GM19372 (cell line): ENCODE measurements at regions not wholly inside any gene's neighbourhood (a gene's known extent, or its start where the extent isn't known, plus 50 kb on each side); places are given as distances from the start of the nearest gene placed in this dataset.

ENCODE experiments used
- ATAC-seq: cut with Tn5 transposase; IDR thresholded peaks from one replicate; pipeline ENCODE4 v1.9.1; 2021; ENCODE audit warnings: mild to moderate bottlenecking, low read depth, moderate library complexity; ENCODE audit not compliant: unreplicated experiment

DNA sequence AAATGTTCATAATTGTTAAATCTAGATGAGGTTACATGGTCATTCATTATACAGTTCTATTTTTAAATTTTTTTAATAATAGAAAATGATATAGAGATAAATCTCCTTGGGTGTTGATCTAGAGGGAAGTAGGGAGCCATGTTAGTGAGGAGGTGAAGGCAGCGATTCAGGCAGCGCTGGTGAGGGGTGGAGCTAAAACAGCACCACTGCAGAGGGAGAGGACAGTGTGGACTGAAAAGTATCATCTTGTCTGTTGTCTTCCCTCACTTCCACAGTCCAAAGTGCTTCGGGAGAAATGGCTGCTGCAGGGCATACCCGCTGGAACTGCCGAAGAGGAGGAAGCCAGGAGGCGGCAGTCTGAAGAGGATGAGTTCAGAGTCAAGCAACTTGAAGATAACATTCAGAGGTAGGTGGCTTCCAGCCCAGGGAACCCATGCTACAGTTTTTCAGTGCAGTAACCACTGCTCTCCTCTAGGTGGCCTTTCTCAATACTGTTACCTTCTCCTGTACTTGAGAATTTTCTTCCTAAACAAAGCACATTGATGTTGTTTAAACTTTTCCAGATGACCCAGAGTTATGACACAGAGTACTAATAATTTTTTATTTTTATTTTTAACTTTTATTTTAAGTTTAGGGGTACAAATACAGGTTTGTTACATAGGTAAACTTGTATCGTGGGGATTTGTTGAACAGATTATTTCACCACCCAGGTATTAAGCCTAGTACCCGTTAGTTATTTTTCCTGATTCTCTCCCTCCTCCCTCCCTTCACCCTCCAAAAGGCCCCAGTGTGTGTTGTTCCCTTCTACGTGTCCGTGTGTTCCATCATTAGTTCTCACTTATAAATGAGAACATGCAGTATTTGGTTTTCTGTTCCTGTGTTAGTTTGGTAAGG lies 100.5 kb downstream of the PALM2AKAP2 start:
- ATAC-seq, result no peak

DNA sequence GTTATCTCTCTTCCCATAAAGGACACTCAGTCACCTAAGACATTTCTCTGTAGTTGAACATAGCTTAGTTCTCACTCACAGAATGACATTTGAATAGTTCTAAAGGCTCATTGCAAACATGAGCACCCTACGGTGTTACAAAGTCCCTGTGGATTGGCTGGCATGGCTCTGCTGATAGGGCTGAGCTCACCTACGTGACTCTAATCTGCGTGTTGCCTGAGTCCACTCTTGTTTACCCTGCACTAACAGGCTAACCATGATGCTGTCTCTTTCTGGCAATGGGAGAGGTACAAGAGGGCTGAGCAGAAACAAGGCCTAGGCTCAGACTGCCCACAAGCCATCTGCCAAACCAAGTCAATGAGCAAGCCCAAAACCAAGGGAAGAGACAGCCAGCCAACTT lies 103.6 kb downstream of the PALM2AKAP2 start:
- ATAC-seq, result no peak

DNA sequence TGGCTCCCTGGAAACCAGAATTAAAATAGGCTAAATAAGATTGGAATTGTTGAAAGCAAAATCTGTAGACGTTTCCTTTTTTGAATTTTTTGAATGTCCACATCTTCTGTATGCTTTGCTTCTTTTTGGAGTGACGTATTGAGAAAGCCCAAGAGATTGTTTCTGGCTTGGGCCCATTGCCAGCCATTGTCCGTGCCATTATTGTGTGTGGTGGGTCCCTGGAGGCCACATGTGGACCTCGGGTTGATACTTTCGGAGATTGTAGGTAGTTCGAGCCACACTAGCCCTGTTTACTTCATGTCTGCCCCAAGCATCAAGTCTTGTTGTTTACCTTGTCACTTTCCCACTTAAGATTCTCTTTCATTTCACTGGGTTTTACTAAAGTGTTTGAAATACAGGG lies 106.0 kb downstream of the PALM2AKAP2 start:
- no peak for ATAC-seq

DNA sequence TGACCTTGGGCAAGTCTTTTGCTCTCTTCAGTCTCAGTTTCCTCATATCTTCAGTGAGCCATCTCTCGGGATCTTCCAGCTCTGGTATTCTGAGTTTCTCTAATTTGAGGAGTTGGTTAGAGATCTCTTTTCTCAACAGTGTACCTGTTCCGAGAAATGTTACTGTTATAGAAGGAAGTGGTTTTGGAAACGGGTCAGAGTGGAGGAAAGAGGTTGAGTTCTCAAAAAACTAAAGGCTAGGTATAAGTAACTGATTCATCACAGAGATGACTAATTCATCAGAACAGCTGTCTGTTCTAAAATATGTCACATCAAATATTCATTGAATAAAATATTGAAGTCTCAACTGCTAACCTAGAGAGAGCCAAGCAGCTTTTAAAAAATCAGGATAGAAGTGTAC lies 106.6 kb downstream of the PALM2AKAP2 start:
- ATAC-seq, result no peak

DNA sequence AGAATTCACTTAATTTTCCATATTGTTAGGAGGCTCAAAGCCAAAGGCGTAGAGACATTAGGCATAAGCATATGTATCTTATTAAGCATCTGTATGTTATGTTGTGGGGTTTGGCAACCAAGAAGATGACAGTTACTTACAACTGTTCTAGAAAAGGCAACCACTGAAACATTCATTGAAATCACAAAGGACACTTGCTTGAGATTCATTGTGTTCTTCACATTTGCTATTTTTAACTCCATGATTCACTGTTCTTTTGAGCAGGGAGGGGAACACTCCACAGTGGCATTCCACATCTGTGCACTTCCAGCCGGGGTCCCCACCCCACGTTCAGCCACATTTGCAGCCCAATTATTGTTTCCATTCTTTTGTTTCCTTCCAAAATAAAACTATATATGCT lies 107.1 kb downstream of the PALM2AKAP2 start:
- ATAC-seq, result no peak

DNA sequence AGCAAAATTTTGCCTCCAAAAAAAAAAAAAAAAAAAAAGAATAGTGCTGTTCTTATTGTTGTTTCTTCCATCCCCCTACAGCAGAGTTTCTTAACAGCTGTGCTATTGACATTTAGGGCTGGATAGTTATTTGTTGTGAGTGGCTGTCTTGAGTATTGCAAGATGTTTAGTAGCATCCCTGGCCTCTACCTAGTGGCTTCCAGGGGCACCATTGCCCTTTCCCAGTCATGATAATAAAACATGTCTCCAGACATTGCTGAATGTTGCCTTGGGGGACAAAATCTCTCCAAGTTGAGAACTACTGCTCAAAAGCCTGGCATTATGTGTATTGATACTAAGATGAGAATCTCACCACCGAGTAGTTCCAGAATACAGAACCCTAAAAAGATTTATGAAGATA lies 108.7 kb downstream of the PALM2AKAP2 start:
- ATAC-seq, result no peak

DNA sequence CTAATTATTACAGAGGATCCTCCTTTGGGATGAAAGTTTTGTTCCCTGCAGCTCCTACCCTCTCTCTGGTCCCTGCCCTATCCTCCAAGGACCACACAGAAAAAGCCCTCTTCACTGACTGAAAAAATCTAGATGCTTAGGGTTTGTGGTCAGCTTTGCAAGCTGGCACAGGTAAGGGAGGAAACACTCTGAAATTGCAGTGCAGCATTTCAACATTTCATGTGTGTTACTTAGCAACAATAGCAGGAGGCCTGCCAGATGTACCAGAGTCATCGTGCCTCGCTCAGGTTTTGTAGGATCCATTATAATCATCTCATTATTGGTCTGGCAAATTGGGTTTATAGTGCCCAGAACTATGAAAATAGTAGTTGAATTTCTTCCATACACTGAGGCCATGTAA lies 109.5 kb downstream of the PALM2AKAP2 start:
- no peak for ATAC-seq

DNA sequence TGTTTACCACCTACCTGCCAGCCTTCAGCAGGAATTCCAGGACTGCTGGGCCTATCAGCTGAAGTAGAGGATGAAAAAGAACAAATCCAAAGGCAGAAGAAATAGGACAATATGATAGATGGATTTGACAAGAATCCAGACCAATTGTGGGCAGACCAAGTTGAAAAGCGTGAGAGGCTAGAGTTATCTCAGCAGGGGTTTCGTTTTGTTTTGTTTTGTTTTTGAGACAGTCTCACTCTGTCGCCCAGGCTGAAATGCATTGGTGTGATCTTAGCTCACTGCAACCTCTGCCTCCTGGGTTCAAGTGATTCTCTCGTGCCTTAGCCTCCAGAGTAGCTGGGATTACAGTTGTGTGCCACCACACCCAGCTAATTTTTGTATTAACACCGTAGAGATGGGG lies 113.2 kb downstream of the PALM2AKAP2 start:
- peak; percentile 44 for ATAC-seq

DNA sequence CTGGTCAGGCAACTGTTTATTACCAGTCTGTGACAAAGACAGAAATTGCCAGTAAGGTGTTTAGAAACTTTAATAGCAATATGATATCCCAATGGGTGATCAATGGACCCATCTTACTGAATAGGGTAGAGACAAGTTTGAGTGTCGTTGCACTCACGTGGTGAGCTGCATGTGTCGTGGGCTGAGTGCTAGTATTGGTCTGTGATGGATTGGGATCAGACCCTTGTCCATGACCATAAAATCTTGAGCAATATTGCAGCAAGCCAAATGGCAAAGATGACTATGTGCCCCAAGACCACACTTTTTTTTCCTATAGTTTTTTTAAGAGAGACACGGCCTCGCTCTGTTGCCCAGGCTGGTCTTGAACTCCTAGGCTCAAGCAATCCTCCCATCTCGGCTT lies 114.5 kb downstream of the PALM2AKAP2 start:
- ATAC-seq, result no peak

DNA sequence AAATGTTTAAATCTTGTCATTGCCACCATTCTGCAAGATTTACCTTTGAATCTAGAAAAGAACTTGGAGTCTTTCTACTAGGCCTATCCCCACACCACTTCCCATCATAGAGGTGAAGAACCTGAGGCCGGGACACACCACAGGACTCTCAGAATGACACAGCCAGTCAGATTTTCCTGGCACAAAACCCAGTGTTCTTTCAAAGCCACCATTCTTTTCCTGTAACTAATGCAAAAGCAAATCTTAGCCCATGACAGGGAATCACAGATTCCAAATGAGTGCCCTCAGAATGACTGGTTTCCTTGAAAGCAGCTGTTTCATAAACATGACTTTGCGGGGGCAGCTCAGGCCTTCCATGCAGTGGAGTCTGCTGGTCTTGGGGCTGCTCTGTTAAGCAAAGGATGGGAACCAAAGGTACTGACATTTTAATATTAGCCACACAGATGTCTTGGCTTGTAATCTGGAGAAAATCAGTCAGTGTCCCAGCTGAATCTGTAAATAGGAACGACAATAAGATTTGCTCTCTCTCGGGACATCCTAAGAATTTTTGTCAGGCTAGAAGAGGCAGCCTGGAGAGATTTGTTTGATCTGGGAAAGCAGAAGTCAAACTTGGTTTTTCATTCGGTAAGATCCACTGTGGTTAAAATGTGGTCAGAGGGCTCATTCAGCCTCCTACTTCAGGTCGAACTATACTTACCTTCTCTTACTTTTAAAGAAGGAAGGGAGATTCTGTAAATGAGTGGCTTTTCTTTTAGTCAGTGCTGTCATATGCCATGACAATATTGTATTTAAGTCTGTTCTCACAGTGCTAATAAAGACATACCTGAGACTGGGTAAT lies 115.1 kb downstream of the PALM2AKAP2 start:
- ATAC-seq, result peak; percentile 53

DNA sequence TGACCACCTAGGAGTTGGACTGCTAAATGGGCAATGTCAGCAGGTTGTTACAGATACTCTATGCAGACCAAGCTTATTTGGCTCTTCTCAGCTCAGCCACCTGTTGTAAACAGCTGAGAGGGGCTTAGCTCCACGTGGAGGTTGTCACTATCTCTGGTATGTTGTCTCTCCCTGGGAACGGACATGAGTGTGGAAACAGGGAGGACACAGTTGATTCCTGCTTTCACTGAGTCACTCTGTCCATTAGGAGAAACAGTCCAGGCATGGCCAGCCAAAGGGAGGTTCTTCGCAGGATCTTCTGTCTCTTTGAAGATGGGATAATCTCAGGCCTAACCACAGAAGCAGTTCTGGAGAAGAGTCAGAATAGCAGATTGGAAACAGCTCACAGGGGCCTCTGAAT lies 121.2 kb downstream of the PALM2AKAP2 start:
- ATAC-seq, result no peak

DNA sequence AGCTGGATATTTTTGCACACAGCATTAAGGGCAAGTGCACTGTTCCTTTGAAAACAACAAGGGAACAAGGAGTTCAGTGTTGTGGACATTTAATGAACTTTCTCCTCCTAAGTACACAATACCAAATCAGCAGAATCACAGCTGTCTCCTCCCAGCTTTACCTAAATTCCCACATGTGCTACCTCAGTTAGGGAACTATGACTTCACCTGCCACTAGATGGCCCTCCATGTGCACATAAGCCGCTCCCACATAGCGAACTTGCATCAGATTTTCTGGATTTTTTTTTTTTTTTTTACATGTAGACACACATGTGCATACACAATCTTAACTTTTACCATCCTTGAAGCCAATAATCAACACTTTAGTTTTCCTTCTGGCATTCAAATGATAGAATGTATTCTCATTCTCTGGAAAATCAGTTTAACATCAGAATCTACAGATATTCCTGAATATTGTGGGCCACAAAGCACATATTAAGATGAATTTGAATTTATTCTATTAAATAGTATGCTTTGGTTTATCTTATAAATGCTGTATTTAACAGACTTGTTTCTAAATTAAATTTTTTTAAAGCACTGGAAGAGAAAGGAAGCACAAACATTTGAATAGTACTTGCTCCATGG lies 123.6 kb downstream of the PALM2AKAP2 start:
- ATAC-seq, result peak; percentile 45

DNA sequence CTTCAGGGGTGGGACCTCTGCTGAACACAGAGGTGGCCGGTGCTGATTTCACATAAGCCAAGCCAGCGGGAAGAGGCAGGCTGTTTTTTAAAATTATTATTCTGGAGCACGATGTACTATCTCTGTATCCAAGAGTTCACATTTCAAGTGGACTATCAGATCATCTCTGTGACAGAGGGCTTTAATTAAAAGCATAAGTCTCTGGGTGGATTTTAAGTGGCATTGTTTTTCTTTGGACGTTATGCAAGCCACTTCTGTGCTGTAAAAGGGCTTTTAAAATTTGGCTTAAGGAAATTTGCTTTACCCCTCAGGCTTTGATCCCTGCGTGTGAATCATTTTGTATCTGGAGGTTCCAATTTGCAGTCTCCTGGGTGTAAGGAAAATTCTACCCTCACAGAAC lies 124.7 kb downstream of the PALM2AKAP2 start:
- no peak for ATAC-seq

DNA sequence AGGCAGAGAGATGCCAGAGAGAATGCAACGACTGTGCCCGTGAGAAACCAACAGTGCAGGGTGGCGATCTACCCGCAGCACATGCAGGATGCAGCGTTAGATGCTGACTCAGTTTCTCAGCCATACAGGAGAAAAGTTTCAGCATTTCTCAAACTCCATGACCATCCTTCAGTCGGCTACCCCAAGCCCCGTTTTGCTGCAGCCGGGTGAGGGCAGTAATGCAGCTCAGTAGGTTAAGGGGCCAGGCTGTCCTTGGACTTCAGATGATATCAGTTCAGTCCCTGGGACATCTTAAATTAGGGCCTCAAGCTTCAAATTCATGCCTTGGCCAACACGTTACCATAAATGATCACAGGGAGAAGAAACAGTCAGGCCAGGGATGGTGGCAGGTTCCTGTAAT lies 125.5 kb downstream of the PALM2AKAP2 start:
- no peak for ATAC-seq

DNA sequence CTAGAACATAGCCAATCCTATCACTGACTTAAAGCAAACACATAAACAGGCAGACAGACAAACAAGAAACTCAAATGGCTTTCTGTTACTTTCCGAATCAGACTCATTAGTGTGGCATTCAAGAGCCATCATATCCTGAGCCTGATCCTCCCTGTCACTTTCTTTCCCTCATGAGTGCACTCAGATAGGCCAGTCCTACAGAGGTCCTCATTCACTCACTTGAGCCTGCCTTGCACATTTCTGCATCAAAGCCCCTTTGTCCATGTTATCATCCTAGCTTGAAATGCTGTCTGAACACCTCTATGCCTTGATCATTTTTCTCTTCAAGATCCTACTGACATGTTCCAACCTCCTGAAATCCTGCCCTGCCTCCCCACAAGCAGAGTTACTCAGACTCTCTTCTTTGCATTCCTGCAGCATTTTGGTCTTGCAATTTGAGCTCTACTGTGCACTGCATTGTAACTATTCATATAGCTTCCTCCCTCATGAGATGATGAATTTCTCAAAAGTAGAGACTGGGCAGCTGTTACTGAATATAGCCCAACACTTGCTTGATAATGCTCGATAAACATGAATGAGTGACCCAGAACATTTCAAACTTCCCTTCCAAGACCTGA lies 126.9 kb downstream of the PALM2AKAP2 start:
- ATAC-seq, result peak; percentile 33

DNA sequence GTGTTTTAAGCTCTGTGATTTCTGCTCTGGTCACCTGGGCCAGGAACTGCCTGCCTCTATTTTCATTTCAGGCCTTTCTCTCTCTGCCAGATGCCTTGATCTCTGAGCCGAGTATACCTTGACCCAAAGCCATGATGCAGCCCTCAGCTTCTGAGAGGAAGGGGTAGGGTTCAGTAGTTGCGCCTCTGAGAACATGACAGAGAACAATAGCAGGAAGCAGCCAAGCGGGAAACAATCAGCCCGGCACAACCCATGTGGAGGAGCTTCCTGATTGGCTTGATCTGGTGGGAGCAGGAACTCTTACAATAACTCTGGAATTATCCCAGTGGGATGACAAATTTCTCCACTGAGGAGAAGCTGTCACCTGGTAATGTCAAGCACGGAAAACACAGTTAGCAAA lies 127.4 kb downstream of the PALM2AKAP2 start:
- peak; percentile 39 for ATAC-seq

DNA sequence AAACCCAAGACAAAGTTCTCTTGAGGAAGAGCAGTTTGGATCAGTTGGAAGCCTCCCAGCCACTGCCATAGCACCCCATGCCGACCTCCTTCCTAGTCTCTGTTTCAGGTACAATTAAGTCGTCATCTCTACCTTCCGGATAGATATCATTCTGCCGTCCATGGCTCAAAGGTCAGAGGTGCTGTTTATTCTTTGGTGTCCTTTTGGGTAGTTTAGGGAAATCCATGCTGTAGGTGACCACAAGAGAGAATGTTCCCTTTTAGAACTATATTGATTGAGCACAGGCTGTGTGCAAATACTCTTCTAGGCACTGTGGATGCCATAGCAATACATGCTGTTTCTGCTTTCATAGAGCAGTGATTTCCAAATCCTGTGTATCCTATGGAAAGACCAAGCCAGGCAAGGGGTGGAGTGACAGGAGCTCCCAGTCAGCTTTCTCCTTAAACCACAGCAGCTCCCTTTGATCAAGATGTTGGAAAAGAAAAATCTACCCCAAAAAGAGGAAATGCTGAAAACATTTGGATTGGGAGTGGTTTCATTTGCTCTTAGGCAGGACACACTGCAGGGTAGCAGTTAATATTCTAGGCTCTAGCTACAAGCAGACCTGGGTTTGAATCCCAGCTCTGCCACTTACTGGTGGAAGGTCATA lies 127.9 kb downstream of the PALM2AKAP2 start:
- ATAC-seq, result no peak

DNA sequence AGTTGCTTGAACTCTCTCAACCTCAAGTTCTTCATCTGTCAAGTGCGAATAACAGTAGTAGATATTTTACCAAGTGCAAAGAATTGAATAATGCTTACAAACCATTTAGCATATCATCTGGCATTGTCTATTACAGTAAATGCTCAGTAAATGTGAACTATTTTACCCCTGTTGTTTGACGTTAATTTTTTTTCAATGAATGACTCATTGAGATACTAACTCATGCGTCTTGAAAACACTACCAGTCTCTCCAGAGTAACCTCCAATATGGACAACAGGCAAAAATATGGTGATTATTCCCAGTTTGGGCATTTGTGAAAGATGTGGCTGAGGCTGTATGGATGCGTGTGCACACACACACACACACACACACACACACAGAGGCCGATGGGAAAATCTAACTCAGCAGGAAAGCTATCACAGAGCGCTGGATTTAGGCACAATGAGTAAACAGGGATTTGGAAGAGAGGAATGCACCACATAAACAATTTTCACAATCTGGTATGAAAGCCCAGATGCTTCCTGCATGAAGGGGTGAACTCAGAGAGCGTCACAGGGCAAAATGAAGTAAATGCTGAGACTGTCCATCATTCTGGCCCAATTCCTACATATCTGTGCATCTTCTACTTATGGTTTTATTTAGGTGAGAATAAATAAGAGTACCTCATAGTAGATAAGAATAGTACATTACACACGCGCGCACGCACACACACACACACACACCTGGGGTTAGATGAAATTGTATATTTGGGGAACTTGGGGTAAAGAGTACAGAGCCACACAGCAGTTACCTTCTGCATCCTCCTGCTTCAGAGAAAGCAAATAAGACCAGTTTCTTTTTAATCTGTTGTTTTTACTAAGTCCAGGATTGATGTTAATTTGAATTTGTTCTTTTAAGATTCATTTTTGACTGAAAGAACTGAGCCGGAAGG lies 128.7 kb downstream of the PALM2AKAP2 start:
- no peak for ATAC-seq
